ENCODE measurements at regions not wholly inside any gene's neighbourhood (a gene's known extent, or its start where the extent isn't known, plus 50 kb on each side); places are given as distances from the start of the nearest gene placed in this dataset.

DNA sequence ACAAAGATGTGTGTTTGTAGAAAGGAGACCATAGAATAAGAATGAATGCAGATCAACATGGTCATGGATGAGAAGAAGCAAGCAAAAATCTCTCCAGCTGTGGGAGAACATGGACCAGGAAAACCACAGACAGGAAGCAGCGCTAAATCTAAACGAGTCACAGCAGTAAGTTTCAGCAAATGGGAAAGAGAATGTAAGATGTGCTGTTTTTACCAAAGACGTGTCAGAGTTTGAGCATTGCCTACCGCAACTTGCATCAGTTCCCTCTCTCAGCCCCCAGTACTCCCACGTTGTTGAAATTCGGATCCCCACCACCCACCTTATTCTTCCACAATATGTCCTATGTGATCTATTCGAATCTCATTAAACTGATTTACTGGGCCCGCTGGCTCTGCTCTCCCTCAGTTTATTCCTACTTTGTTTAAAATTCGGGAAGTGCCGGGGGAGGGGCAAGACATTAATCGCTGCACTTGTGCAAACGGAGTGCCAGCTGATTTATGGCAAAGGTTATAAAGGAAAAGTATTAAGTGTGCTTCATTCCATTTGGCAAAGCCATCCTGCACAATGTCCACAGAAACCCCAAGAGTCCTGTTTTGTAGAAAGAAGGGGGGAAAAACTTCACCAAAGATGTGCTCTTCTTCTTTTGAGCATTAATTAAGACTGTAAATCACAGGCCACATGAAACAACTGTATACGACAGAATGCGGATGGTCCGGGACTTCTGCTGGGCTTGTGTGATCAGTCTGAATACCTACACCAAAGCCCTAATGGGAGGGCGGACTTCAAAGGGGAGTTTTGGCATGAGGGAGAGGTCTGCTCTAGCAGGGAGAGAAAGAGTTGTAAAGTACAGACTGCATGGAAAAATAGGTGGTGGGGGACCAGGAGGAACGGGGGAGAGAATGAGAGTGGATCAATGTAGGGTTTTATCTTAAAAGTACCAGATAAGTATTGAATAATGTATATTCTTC is 59.1 kb upstream of the PRDM1 start:
- peak; percentile 23 for DNase-seq (ENCODE audit: low spot score)
- Mint-ChIP-seq H3K36me3 (no peaks in the 10 kb centered on the region), H3K9me3 (no peaks in the 10 kb centered on the region), H3K27me3 (ENCODE audit: insufficient read depth, low read depth) (peaks cover 3% of the 10 kb centered on the region), H3K4me1 (peaks cover 13% of the 10 kb centered on the region), H3K4me3 (no peak overlapping the region), H3K27ac (no peak overlapping the region)
- no peaks in the 10 kb centered on the region for H3K79me2 ChIP-seq (ENCODE audit: low read depth)
- H3K9ac ChIP-seq, result no peak overlapping the region
- TF ChIP-seq EZH2 (IDR thresholded peaks at IDR 0.05) (no peak), EZH2phosphoT487 (IDR thresholded peaks at IDR 0.05) (no peak)
- TF ChIP-seq, protein P1, sequence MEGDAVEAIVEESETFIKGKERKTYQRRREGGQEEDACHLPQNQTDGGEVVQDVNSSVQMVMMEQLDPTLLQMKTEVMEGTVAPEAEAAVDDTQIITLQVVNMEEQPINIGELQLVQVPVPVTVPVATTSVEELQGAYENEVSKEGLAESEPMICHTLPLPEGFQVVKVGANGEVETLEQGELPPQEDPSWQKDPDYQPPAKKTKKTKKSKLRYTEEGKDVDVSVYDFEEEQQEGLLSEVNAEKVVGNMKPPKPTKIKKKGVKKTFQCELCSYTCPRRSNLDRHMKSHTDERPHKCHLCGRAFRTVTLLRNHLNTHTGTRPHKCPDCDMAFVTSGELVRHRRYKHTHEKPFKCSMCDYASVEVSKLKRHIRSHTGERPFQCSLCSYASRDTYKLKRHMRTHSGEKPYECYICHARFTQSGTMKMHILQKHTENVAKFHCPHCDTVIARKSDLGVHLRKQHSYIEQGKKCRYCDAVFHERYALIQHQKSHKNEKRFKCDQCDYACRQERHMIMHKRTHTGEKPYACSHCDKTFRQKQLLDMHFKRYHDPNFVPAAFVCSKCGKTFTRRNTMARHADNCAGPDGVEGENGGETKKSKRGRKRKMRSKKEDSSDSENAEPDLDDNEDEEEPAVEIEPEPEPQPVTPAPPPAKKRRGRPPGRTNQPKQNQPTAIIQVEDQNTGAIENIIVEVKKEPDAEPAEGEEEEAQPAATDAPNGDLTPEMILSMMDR (IDR thresholded peaks at IDR 0.05), result no peak
- no peaks in the 10 kb centered on the region for H4K20me1 ChIP-seq (ENCODE audit: low read depth)
- H3K36me3 ChIP-seq, result no peaks in the 10 kb centered on the region
- peaks cover 9% of the 10 kb centered on the region for H3F3A ChIP-seq (ENCODE audit: low read depth)
- H3K4me2 ChIP-seq, result peak overlapping the region; percentile 52
- no peak overlapping the region for H3K4me3 ChIP-seq
- no peaks in the 10 kb centered on the region for H3K9me3 ChIP-seq (ENCODE audit: low read depth)
- no peak overlapping the region for H3K27ac ChIP-seq
- H3K4me1 ChIP-seq, result peaks cover 22% of the 10 kb centered on the region
- no peaks in the 10 kb centered on the region for H3K27me3 ChIP-seq
- H2AFZ ChIP-seq (replicated peaks), result peak overlapping the region; percentile 59

DNA sequence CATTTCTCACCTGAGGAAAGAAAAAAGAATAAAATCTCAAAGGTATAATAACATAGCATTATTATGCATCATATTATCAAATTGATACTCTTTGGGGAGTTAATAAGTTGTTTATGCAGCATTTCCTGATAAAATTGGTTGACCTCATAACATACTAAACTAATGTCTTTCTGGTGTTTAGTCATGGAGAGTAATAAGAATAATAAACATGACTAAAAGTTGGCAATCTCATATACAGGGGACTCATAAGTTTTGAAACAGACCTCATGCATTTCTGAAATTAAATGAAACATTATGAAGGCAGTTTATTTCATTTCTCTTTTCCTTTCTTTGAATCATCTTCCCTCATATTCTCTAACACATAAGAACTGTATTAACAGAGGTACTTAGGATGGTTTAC is 60.5 kb upstream of the PRDM1 start:
- Histone ChIP-seq H3K27me3 (no peaks in the 10 kb centered on the region), H4K20me1 (ENCODE audit: low read depth) (no peaks in the 10 kb centered on the region), H3F3A (ENCODE audit: low read depth) (peaks cover 9% of the 10 kb centered on the region), H3K4me2 (no peak overlapping the region), H3K4me1 (peaks cover 22% of the 10 kb centered on the region), H3K9me3 (ENCODE audit: low read depth) (no peaks in the 10 kb centered on the region), H3K36me3 (no peaks in the 10 kb centered on the region), H3K4me3 (no peak overlapping the region), H3K9ac (no peak overlapping the region), H2AFZ (replicated peaks) (no peak overlapping the region), H3K79me2 (ENCODE audit: low read depth) (no peaks in the 10 kb centered on the region), H3K27ac (no peak overlapping the region)
- H3K9me3 Mint-ChIP-seq, result no peaks in the 10 kb centered on the region
- no peak for TF ChIP-seq EZH2phosphoT487 (IDR thresholded peaks at IDR 0.05)
- TF ChIP-seq EZH2 (IDR thresholded peaks at IDR 0.05), result no peak
- TF ChIP-seq, protein P1 (IDR thresholded peaks at IDR 0.05), result no peak
- H3K27ac Mint-ChIP-seq, result no peak overlapping the region
- peaks cover 5% of the 10 kb centered on the region for H3K27me3 Mint-ChIP-seq (ENCODE audit: insufficient read depth, low read depth)
- H3K4me3 Mint-ChIP-seq, result no peak overlapping the region
- H3K4me1 Mint-ChIP-seq, result peaks cover 13% of the 10 kb centered on the region
- DNase-seq (ENCODE audit: low spot score), result no peak
- H3K36me3 Mint-ChIP-seq, result no peaks in the 10 kb centered on the region

DNA sequence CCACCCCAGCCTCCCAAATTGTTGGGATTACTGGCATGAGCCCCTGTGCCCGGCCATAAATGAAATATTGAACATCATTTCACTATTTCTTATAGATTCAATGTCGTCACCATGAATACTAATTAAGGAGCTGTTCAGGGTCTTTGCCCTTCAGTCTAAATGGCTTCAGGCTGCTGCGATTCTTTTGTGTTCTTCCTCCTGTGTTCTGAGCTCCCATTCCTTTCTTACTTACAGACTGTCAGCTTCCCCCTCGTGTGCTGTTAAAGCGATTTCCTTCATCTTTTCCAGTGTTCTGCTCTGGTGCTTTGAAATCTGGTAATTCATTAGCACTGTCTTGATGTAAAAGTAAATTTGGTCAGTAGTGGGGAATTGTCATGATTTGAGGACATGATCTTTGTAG is 63.3 kb upstream of the PRDM1 start:
- Mint-ChIP-seq H3K27me3 (ENCODE audit: insufficient read depth, low read depth) (peaks cover 2% of the 10 kb centered on the region), H3K27ac (no peak overlapping the region)
- no peaks in the 10 kb centered on the region for H3K36me3 ChIP-seq

More for the DNA sequence above, 63.3 kb upstream of the PRDM1 start:
- H3K9me3 ChIP-seq (ENCODE audit: low read depth), result no peaks in the 10 kb centered on the region
- no peaks in the 10 kb centered on the region for H3K27me3 ChIP-seq
- no peaks in the 10 kb centered on the region for H3K79me2 ChIP-seq (ENCODE audit: low read depth)
- H3K9ac ChIP-seq, result no peak overlapping the region
- H3K36me3 Mint-ChIP-seq, result no peaks in the 10 kb centered on the region
- no peak overlapping the region for H3K4me2 ChIP-seq
- peak; percentile 21 for DNase-seq (ENCODE audit: low spot score)
- H2AFZ ChIP-seq (replicated peaks), result peak overlapping the region; percentile 24
- H3K4me1 Mint-ChIP-seq, result peaks cover 10% of the 10 kb centered on the region
- no peaks in the 10 kb centered on the region for H4K20me1 ChIP-seq (ENCODE audit: low read depth)
- no peak overlapping the region for H3K4me3 Mint-ChIP-seq
- TF ChIP-seq EZH2phosphoT487 (IDR thresholded peaks at IDR 0.05) (no peak), EZH2 (IDR thresholded peaks at IDR 0.05) (no peak)
- TF ChIP-seq, protein P1 (IDR thresholded peaks at IDR 0.05), result no peak
- H3F3A ChIP-seq (ENCODE audit: low read depth), result peaks cover 9% of the 10 kb centered on the region
- peaks cover 18% of the 10 kb centered on the region for H3K4me1 ChIP-seq
- no peaks in the 10 kb centered on the region for H3K9me3 Mint-ChIP-seq
- no peak overlapping the region for H3K4me3 ChIP-seq
- no peak overlapping the region for H3K27ac ChIP-seq

All from neural progenitor cell (in vitro differentiated cells).